ENCODE measurements at regions not wholly inside any gene's neighbourhood (a gene's known extent, or its start where the extent isn't known, plus 50 kb on each side); places are given as distances from the start of the nearest gene placed in this dataset.
"Not testable (repeated sequence)": the region's sequence is repeated elsewhere in the genome, so short reads cannot be mapped to it uniquely, and the experiment has no call there.

GRCh38 chr5:104890767-104891166 lies 1328.2 kb upstream of the NUDT12 start:
- H3K36me3 Mint-ChIP-seq (ENCODE audit: low read depth, unreplicated experiment) = no peaks in the 10 kb centered on the region
- no peak overlapping the region for H2AFZ ChIP-seq (ENCODE audit: low read depth, low read length)
- DNase-seq (ENCODE audit: low read depth) (no peak), FAIRE-seq (no peak)
- H3K27me3 Mint-ChIP-seq (ENCODE audit: low read depth, unreplicated experiment) = no peaks in the 10 kb centered on the region
- H3K4me3 ChIP-seq (ENCODE audit: insufficient read depth, low read depth, low read length) = no peak overlapping the region
- H4K20me1 ChIP-seq (ENCODE audit: insufficient read depth, low read length) = no peaks in the 10 kb centered on the region
- no peaks in the 10 kb centered on the region for H3K9me3 ChIP-seq (ENCODE audit: insufficient read depth, low read depth, low read length)
- no peaks in the 10 kb centered on the region for H3K4me1 ChIP-seq (ENCODE audit: insufficient read depth, low read length)
- H3K4me3 Mint-ChIP-seq (ENCODE audit: unreplicated experiment) = no peak overlapping the region
- H3K27ac ChIP-seq (ENCODE audit: low read depth, low read length) = no peak overlapping the region
- H3K4me1 Mint-ChIP-seq (ENCODE audit: low read depth, unreplicated experiment) = no peaks in the 10 kb centered on the region
- no peaks in the 10 kb centered on the region for H3K79me2 ChIP-seq (ENCODE audit: insufficient read depth, low read length)
- no peak overlapping the region for H3K4me2 ChIP-seq (ENCODE audit: low read length)
- no peak overlapping the region for H3K9ac ChIP-seq (ENCODE audit: low read length)
- no peak overlapping the region for H3K27ac Mint-ChIP-seq (ENCODE audit: unreplicated experiment)
- no peaks in the 10 kb centered on the region for H3K36me3 ChIP-seq (ENCODE audit: insufficient read depth, low read length)
- no peaks in the 10 kb centered on the region for H3K27me3 ChIP-seq (ENCODE audit: insufficient read depth, low read length)
- TF ChIP-seq EZH2 (IDR thresholded peaks at IDR 0.05; ENCODE audit: insufficient read depth, low read length) (no peak), CTCF (IDR thresholded peaks at IDR 0.05; ENCODE audit: insufficient read depth, low read depth, low read length) (no peak)
- H3K9me3 Mint-ChIP-seq (ENCODE audit: unreplicated experiment) = no peaks in the 10 kb centered on the region

GRCh38 chr5:104859437-104859836 lies 1296.8 kb upstream of the NUDT12 start:
- TF ChIP-seq EZH2 (IDR thresholded peaks at IDR 0.05; ENCODE audit: insufficient read depth, low read length) (no peak), CTCF (IDR thresholded peaks at IDR 0.05; ENCODE audit: insufficient read depth, low read depth, low read length) (no peak)

GRCh38 chr5:104852099-104852498 lies 1289.5 kb upstream of the NUDT12 start:
- not testable (repeated sequence) for H3K27me3 ChIP-seq (ENCODE audit: insufficient read depth, low read length); H3K4me1 Mint-ChIP-seq (ENCODE audit: low read depth, unreplicated experiment); H3K27ac Mint-ChIP-seq (ENCODE audit: unreplicated experiment); H3K79me2 ChIP-seq (ENCODE audit: insufficient read depth, low read length); H3K4me3 ChIP-seq (ENCODE audit: insufficient read depth, low read depth, low read length); H3K27ac ChIP-seq (ENCODE audit: low read depth, low read length); H2AFZ ChIP-seq (ENCODE audit: low read depth, low read length); FAIRE-seq; H3K36me3 Mint-ChIP-seq (ENCODE audit: low read depth, unreplicated experiment); H3K4me1 ChIP-seq (ENCODE audit: insufficient read depth, low read length); H3K9me3 ChIP-seq (ENCODE audit: insufficient read depth, low read depth, low read length); H3K4me2 ChIP-seq (ENCODE audit: low read length); H4K20me1 ChIP-seq (ENCODE audit: insufficient read depth, low read length); H3K9me3 Mint-ChIP-seq (ENCODE audit: unreplicated experiment); H3K9ac ChIP-seq (ENCODE audit: low read length); H3K36me3 ChIP-seq (ENCODE audit: insufficient read depth, low read length); H3K4me3 Mint-ChIP-seq (ENCODE audit: unreplicated experiment); H3K27me3 Mint-ChIP-seq (ENCODE audit: low read depth, unreplicated experiment); DNase-seq (ENCODE audit: low read depth)

More at GRCh38 chr5:104859437-104859836, 1296.8 kb upstream of the NUDT12 start:
- Histone ChIP-seq H3K9me3 (ENCODE audit: insufficient read depth, low read depth, low read length) (no peaks in the 10 kb centered on the region), H4K20me1 (ENCODE audit: insufficient read depth, low read length) (no peaks in the 10 kb centered on the region), H3K4me2 (ENCODE audit: low read length) (no peak overlapping the region), H2AFZ (ENCODE audit: low read depth, low read length) (no peak overlapping the region), H3K9ac (ENCODE audit: low read length) (no peak overlapping the region), H3K36me3 (ENCODE audit: insufficient read depth, low read length) (no peaks in the 10 kb centered on the region), H3K27me3 (ENCODE audit: insufficient read depth, low read length) (no peaks in the 10 kb centered on the region), H3K27ac (ENCODE audit: low read depth, low read length) (no peak overlapping the region), H3K4me1 (ENCODE audit: insufficient read depth, low read length) (no peaks in the 10 kb centered on the region), H3K4me3 (ENCODE audit: insufficient read depth, low read depth, low read length) (no peak overlapping the region), H3K79me2 (ENCODE audit: insufficient read depth, low read length) (no peaks in the 10 kb centered on the region)
- Mint-ChIP-seq H3K27me3 (ENCODE audit: low read depth, unreplicated experiment) (no peaks in the 10 kb centered on the region), H3K4me3 (ENCODE audit: unreplicated experiment) (no peak overlapping the region), H3K9me3 (ENCODE audit: unreplicated experiment) (no peaks in the 10 kb centered on the region), H3K27ac (ENCODE audit: unreplicated experiment) (no peak overlapping the region), H3K4me1 (ENCODE audit: low read depth, unreplicated experiment) (no peaks in the 10 kb centered on the region), H3K36me3 (ENCODE audit: low read depth, unreplicated experiment) (no peaks in the 10 kb centered on the region)
- DNase-seq (ENCODE audit: low read depth) (no peak), FAIRE-seq (no peak)

Data from astrocyte (in vitro differentiated cells and primary cell).